GM13977 (cell line): ENCODE measurements at regions not wholly inside any gene's neighbourhood (a gene's known extent, or its start where the extent isn't known, plus 50 kb on each side); places are given as distances from the start of the nearest gene placed in this dataset.

Experiments
- DNase-seq: peaks from one replicate; pipeline ENCODE4 v3.0.0; 2012; ENCODE audit warnings: low spot score
- in situ Hi-C: fragments of 300-500 bp; cut with MboI; formaldehyde crosslinking; loops from one replicate; pipeline ENCODE4 v1.12.0; 2022; ENCODE audit warnings: low sequenced_read_pairs, low pct_unique_long_range_greater_than_20kb, mixed read lengths, inconsistent platforms; ENCODE audit not compliant: unreplicated experiment
- TF ChIP-seq, protein P1 (sequence below): IDR thresholded peaks from 2 replicates; pipeline ENCODE4 v1.5.1; 2012; ENCODE audit warnings: mild to moderate bottlenecking, control low read depth; ENCODE audit not compliant: insufficient read depth; ENCODE audit errors: extremely low read depth, missing control alignments

DNA sequence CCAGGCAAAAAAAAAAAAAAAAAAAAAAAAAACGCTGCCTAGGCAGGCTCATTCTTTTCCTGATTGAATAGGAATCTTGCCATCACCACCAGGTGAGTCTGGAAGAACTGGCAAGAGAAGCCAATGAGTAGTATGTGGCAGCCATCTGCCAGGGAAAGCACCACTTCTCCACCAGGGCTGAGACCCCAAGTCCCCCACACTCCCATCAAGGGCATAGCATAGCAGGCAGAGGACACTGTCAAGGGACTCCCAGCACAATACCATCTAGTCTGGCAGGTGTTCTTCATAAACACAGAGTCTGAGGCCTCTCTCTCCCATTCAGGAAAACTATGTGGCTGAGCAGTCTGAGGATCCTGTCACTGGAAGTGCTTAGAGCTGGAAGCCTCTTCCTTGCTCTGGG lies 538.1 kb upstream of the DSEL start:
- TF ChIP-seq, protein P1, sequence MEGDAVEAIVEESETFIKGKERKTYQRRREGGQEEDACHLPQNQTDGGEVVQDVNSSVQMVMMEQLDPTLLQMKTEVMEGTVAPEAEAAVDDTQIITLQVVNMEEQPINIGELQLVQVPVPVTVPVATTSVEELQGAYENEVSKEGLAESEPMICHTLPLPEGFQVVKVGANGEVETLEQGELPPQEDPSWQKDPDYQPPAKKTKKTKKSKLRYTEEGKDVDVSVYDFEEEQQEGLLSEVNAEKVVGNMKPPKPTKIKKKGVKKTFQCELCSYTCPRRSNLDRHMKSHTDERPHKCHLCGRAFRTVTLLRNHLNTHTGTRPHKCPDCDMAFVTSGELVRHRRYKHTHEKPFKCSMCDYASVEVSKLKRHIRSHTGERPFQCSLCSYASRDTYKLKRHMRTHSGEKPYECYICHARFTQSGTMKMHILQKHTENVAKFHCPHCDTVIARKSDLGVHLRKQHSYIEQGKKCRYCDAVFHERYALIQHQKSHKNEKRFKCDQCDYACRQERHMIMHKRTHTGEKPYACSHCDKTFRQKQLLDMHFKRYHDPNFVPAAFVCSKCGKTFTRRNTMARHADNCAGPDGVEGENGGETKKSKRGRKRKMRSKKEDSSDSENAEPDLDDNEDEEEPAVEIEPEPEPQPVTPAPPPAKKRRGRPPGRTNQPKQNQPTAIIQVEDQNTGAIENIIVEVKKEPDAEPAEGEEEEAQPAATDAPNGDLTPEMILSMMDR: no peak
- DNase-seq: no peak
- in situ Hi-C loops: no loop called here

DNA sequence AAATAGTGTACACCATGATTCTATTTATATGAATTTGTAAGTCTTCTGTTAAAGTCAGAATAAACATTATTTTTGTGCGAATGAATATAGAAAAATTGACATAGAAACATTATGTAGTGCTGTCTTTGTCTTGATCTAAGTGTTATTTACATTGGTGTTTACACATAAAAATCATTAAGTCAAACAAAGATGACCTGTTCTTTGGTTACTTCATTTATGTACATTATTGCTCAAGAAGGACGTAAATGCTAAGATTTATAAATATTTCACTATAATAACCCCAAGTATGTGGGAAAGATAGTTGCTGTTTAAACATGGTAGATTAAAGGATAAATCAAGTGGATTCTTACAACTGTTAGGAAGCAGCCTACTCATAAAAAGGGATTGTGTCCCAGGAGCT lies 536.8 kb upstream of the DSEL start:
- TF ChIP-seq, protein P1: no peak
- in situ Hi-C loops: no loop called here
- DNase-seq: no peak

DNA sequence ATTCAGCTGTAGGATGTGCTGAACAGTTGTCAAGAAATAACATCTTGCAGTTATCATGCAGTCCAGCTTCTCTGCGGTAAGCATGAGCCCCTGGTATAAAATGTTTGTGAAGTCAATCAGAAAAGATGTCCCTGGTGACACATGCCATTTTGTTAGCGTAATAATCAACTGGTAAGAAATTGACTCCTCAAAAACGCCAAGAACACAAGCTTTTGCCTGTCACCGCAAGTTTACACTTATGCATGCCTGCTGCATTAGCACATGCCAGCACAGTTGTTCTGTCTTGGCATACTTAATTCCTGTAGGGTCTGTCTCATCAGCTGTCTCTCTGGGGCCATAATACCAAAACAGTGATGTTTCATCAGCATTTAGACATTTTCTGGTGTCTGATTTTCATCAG lies 524.8 kb upstream of the DSEL start:
- no peak for DNase-seq
- in situ Hi-C loops: no loop called here
- TF ChIP-seq, protein P1: no peak

DNA sequence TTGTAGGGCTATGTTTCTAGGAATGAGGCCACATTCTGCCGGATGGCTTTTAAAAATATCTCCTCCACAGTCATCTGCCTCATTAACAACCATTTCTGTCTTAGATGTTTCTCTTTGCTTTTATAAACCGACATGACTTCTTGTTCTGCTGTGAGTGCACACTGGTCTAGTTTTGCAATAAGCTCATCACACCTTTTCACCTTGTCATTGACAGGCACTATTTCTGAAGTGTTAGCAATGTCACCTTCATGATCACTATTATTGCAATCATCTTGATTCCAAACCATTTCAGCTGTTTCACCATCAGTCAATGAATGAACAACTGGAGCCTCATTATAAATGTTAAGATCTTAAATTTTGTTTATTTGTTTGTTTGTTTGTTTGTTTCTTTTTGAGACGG lies 523.7 kb upstream of the DSEL start:
- DNase-seq: no peak
- in situ Hi-C loops: no loop called here
- TF ChIP-seq, protein P1: no peak

DNA sequence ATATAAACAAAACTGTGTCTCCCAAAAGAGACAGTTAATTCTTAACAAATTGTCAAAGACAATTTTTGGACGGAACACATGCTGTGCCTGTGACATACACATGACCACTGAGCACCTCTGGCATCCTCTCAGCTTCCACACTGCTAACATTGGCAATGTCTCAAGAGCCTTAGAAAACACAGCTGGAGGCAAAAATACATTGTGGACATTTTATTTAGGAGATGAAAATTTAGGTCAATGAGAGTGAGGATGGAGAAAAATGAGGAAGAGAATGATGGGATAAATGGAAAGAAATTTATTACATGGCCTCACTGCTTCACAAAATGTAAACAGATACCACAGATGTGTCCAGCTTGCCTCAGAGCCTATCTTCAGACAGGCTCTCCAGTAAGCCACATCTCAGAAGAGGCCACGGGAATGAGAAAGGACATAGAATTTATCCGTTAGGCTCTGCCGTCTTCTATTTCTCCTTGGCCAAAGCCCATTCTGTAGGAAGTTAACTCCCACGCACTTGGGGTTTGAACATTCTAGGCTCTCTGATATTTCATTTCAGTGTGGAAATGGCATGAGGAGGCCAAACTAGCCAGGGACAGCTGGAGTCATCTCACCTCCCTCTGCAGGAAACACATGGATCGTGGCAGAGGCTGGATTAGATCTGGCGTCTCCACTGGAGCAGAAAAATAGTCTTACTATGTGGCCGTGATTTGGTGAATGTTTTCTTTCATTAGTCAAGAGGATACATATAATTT lies 519.4 kb upstream of the DSEL start:
- in situ Hi-C loops: no loop called here
- TF ChIP-seq, protein P1: no peak
- no peak for DNase-seq

DNA sequence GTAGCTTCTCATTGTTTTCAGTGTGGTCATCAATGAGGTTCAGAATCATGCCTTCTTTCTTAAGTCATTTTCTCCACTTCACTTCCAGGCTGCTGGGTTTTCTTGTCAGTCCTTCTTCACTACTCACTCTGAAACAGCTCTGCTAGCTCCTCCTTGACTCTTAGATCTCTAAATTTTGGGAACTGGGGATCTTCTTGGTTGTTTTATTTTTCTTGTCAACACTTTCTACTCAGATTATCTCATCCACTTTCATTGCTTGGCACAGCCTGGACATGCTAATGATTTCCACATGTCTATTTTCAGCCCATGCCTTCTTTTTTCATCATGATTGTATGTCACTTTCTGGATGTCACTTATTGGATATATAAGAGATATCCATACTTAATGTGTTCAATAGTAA lies 517.8 kb upstream of the DSEL start:
- in situ Hi-C loops: no loop called here
- TF ChIP-seq, protein P1: no peak

More for the DNA sequence above, 517.8 kb upstream of the DSEL start:
- no peak for DNase-seq
